ENCODE measurements at regions not wholly inside any gene's neighbourhood (a gene's known extent, or its start where the extent isn't known, plus 50 kb on each side); places are given as distances from the start of the nearest gene placed in this dataset.

- TF ChIP-seq EZH2 (IDR thresholded peaks at IDR 0.05; ENCODE audit: low read length, unreplicated experiment) (no peak), CTCF (conservative IDR thresholded peaks at IDR 0.05; ENCODE audit: low read depth, low read length) (no peak), EZH2phosphoT487 (IDR thresholded peaks at IDR 0.05; ENCODE audit: borderline replicate concordance, low read length) (no peak)
Measured at GRCh38 chr2:220275454-220275853, 648.0 kb downstream of the SLC4A3 start.
